ELF-1 (cell line): ENCODE measurements at regions not wholly inside any gene's neighbourhood (a gene's known extent, or its start where the extent isn't known, plus 50 kb on each side); places are given as distances from the start of the nearest gene placed in this dataset.
"Not testable (repeated sequence)": the region's sequence is repeated elsewhere in the genome, so short reads cannot be mapped to it uniquely, and the experiment has no call there.

Experiments
- DNase-seq: peaks from one replicate; pipeline ENCODE4 v3.0.0-alpha.2; 2016; ENCODE audit warnings: low read depth, low spot score

GRCh38 chr6:9126034-9126433 lies 690.7 kb upstream of the SLC35B3 start:
- DNase-seq, result not testable (repeated sequence)

DNA sequence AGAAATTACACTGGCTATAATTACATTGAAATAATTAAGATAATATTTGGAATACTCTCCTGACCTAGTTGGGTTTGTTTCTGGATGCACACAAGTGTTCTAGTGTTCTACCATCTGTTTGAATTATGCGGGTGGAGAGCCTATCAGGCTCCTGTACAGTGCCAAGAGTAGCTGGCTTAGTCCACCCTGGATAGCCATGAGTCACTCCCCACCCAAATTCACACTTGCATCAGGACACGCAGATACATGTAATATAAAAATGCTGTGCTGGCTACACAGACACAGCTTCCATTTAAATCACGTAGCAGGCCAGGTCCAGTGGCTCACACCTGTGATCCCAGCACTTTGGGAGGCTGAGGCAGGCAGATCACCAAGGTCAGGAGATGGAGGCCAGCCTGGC lies 686.2 kb upstream of the SLC35B3 start:
- no peak for DNase-seq

DNA sequence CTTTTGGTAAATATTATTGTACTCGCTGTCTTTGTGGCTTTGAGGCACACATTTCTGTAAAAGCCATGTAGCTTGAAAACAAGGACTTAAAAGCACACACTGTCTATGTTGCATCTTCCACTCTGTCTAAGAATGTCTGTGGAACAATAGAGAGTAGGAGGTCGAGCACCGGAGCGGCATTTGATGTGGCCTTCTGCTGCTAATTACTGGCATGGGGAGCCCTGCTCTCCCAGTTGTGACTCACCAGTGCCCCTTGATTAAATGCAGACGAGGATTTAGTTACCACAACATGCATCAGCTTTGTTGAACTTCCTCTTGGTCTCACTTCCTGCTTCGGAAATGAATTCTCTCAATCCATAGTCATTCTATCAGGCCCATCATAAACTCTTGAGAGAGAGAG lies 680.7 kb upstream of the SLC35B3 start:
- DNase-seq, result no peak

- DNase-seq, result no peak
Observed at GRCh38 chr6:9112544-9112943, 677.2 kb upstream of the SLC35B3 start.

DNA sequence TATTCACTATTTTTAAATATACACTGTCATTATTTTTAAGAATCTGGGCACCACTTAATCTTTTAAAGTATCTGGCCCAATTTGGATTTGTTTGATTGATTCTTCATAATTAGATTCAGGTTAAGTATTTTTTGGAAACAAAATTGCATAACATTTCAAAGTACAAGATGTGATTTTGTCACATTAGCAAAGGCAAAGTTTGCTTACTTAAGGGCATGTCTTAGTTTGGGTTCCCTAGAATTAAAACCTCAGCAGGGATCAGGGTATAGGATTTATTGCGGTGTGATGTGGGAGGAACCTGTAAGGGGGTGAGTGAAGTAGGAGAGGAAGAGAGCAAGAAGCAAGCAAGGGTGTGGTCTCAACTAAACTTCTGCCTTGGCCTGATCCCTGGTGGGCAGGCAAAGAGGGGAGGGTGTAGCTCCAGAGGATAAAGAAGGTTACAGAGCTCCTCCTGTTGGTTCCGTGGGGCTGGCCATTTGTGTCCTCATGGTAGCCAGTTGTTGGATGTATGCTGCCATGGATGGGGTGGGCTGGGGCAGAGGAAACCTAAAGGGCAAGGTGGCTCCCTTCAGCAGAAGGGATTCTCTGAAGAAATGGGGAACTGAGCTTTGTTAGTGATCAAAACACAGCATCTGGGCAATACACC lies 668.7 kb upstream of the SLC35B3 start:
- no peak for DNase-seq

DNA sequence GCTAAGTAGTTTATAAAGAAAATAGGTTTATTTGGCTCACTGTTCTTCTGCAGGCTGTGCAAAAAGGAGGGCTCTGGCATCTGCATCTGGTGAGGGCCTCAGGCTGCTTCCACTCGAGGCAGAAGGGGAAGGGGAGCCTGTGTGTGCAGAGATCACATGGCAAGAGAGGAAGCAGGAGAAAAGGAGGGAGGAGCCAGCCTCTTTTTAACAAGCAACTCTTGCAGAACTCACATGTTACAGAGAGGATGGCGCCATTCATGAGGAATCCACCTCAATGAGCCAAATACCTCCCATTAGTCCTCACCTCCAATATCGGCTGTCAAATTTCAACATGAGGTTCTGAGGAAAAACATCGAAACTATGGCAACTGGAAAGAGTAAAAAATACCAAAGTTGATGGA lies 666.6 kb upstream of the SLC35B3 start:
- no peak for DNase-seq

DNA sequence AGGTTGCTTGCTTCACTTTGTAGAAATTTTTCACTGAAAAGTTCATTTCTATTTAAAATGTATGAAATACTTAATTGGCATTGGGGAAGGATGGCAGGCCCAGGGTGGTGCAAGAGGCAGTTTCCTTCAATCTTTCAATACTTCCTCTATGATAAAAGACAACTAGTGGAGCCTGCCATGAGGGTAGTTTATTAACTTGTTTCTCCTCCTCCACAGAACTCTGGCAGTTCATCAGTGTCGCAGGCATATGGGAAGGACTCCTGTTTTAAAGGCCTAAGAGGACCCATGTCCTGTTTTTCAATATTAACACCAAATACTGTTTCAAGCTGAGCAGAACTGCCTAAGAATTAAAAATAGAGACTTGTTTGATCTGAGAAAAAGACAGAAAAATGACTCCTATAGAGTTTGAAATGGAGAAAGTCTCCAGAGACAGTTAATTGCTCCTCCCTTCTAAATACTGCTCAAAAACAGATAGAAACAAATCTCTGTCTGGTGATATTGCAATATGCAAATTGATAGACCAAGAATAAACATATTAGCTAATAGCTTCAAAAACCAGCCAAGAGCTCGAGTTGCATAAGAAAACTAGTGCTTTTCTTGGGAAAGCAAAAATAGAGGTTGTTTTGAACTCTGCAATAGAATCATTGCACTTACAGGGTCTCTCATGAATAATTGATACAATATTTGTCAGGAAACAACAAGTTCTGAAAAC lies 665.7 kb upstream of the SLC35B3 start:
- no peak for DNase-seq

GRCh38 chr6:9095729-9096128 lies 660.4 kb upstream of the SLC35B3 start:
- peak; percentile 2 for DNase-seq

GRCh38 chr6:9095137-9095536 lies 659.8 kb upstream of the SLC35B3 start:
- DNase-seq, result no peak

DNA sequence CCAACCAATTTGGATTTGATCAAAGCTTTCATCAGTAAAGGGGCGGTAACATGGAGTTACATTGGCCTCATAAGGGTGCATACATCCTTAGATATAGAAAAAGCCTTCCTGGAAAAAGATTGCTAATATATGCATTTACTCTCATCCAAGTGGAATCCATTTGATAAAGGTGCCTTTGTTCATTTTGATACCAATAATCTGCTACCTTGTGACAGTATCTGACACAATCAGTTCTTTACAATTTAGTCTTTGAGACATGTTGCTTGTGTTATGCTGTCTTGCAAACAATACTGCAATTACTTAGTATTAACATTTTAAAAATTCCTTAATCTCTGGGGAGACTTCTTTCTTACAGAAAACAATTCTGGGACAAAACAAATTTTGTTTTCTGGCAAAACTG lies 654.4 kb upstream of the SLC35B3 start:
- no peak for DNase-seq

GRCh38 chr6:9087470-9087869 lies 652.1 kb upstream of the SLC35B3 start:
- DNase-seq, result no peak

DNA sequence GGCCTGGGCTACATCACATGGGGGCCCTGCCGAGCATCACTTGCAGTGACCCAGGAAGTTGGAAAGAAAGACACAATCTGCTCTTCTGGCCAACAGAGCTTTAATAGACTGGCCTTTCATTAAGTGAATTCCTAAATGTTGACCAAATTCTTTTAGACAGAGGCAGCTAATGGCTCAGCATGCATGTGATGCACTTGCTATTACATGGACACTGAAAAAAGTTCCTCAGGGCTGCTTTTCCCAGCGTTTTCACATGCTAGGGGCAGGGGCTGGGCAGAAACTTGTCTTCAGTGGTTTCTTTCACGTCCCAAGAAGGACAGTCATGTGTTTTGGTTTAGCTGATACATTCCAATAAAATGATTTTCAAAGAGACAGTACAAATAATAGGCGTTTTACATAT lies 651.0 kb upstream of the SLC35B3 start:
- DNase-seq, result no peak

DNA sequence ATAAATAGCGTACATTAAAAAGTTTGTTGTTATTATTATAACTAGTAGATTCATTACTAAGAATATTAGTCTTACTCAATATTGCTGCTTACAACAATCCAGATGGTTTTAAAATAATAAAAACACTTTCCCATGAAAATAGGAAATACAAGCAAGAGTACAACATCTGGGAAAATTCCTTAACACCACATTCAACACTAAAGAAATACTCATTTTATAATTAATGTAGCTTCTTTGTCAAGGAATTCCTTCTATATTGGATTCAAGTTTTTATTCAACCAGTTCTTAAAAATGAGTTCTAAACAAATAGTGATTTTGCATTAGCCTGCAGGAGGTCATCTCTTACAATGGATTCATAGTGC lies 650.3 kb upstream of the SLC35B3 start:
- no peak for DNase-seq

GRCh38 chr6:9085054-9085708 lies 649.8 kb upstream of the SLC35B3 start:
- DNase-seq, result no peak

DNA sequence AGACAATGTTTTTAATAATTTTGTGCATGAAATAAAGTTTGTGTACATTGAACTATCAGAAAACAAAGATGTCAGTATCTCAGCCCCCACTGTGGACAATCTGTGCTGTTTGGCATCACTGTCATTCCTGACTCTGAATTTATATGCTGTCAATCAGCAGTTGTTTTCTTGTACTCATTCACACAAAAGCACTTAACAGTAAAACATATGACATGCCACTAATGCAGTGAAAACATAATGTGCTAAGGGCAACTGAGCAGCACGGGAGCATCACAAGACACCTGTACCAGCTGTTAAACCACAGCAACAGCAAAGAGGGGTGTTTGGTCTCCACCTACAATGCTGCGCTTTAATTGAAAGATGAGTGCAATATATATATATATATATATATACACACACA lies 647.8 kb upstream of the SLC35B3 start:
- DNase-seq, result no peak

DNA sequence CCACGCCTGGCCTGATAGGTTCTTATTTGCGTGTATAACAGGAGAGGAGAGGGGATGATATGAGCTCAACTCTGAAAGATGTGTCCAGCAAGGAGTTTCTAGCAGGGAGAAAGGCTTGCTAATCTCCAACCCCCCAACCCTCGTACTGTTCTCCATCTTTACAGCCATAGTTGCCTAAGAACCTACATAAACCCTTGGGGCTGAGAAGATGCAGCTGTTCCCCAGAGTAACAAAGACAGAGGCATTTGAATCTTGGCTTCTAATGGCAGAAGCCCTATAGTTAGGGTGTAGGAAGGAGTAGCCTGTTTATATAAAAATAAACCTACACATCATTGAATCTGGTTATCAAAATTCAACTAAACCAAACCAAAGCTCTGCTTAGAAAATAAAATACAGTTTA lies 631.4 kb upstream of the SLC35B3 start:
- no peak for DNase-seq

DNA sequence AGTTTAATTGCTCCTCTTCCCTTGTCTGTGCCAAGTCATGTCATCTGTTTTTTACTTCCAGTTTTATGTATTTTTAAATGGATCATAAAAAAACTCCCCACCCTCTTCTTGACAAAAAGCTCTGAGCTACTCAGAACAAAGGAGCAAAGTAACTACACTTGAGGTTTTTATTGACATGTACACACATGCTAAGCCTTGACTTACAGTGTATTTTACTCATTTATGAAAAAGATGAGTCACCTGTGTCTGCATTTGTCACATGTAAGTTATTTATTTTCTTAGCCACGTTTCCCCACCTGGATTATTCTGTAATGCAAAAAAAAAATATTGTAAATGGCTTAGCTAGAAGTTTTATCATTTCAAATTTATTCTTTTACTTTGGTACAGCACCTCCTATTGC lies 628.8 kb upstream of the SLC35B3 start:
- DNase-seq, result no peak

GRCh38 chr6:9062596-9062995 lies 627.3 kb upstream of the SLC35B3 start:
- DNase-seq, result no peak

DNA sequence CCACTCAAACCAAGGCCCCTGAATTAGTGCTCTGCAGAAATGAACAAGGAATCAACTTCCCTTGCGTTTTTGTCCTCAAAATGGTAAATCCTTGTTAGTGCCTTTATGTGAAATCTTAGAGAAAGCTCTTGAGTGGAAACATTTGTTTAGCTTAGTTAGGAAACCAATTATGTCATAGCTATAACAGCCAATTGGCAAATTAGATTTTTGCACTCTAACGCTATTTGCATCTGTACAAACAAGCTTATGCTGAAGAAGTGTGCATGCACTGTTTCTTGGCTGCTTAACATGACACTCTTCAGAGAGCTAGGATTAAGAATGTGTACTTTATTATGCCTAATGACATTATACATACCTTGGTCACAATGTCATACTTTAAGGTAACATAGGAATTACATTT lies 622.6 kb upstream of the SLC35B3 start:
- no peak for DNase-seq

DNA sequence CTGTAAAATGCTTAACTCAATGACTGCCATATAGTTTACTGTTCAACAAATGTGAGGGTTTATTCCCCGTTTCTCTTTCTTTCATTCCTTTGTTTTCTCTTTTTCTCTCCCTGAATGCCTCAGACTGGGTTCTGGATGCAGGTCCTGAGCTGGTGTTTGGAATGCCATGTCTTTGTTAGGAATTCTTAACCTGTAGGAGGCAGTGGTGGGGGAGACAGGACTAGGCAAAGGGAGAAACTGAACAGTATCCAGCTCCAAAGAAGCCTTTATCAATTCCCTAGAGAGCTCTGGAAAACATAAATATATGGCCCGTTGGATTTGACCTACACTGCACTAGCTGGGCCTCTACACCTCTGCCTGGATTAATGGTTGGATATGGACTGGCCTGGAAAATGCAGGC lies 621.2 kb upstream of the SLC35B3 start:
- no peak for DNase-seq

DNA sequence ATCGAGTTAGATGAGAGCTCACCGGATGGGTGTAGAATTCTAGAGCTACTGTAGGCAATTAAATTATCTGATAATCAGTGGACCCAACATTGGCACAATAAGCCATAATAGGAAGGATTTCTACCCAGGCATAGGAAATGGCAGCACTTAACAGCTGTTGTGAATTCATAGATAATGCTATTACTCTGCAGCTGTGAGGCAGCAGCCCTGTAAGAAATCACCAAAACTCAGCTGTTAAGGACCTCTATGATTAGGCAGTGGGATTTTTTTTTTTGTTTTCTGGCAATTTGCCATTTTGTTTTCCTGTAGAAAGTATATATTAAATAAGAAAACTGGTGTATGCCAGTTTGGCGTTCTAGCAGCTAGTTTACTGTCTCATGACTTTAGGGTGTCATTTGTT lies 609.1 kb upstream of the SLC35B3 start:
- no peak for DNase-seq

DNA sequence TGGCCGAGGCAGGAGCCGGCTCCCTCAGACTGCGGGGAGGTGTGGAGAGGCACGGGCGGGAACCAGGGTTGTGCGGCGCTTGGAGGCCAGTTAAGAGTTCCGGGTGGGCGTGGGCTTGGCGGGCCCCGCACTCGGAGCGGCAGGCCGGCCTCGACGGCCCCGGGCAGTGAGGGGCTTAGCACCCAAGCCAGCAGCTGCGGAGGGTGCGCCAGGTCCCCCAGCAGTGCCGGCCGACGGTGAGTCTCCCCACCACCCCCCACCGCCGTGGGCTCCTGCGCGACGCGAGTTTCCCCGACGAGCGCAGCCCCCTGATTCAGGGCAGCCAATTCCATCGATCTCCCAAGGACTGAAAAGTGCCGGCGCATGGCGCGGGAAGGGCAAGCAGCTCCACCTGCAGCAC lies 605.4 kb upstream of the SLC35B3 start:
- DNase-seq, result no peak

DNA sequence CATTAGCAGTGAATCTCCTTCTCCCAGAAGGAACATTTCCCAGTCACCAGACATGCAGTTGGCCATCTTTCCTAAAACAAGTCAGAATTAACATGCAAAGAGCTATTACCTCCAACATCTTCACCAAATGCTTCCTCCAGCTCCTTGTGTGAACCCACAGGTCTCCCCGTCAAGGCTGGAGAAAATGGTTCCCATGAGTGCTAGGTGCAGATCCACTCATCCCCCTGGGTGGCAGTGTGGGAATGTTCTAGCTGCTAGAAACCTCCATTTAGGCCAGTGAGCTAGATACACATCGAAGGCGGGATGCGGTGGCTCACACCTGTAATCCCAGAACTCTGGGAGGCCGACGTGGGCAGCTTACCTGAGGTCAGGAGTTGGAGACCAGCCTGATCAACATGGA lies 603.9 kb upstream of the SLC35B3 start:
- DNase-seq, result no peak
